ENCODE measurements at regions not wholly inside any gene's neighbourhood (a gene's known extent, or its start where the extent isn't known, plus 50 kb on each side); places are given as distances from the start of the nearest gene placed in this dataset.
"Not testable (repeated sequence)": the region's sequence is repeated elsewhere in the genome, so short reads cannot be mapped to it uniquely, and the experiment has no call there.

DNA sequence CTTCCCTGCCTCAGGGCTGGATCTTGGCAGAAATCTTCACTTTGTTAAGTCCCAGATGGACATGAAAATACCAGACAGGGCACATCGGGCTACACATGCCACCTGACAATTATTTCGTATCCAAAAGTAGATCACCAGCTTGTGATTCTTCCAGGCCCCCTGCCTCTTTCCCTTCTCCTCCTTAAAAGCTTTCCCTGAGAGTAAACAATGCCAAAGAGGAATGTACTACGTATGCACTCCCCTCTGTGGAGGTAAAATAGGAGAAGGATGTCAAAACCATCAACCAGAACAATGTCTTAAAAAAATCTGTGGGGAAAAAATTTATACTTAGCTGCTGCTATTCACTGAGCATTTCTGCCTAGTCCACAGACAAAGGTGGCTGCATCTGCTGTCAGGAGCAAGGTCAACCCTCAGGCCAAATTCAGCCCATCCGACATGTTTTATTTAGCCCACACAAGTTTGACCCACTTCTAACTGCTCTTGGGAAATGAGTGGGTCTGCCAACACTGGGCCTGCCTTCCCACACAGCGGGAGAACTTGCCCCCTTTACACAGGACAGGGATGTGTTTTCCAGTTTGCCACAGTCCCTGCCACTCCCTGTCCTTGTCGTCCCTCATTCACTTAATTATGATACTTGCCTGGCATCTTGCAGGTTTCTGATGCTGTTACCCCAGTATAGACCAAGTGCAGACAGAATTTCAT lies 165.8 kb upstream of the NBPF9 start:
- H2AK5ac ChIP-seq (ENCODE audit: low read depth, low read length); H3K79me1 ChIP-seq (ENCODE audit: low read depth, low read length); H3K18ac ChIP-seq (ENCODE audit: extremely low read depth, low read length); H3K14ac ChIP-seq (ENCODE audit: insufficient read length); H2BK20ac ChIP-seq (ENCODE audit: low read length); H3K9me3 ChIP-seq (ENCODE audit: insufficient read depth in 2 of 2, low read depth in 1 of 2, low read length in 1 of 2); H4K91ac ChIP-seq (replicated peaks; ENCODE audit: insufficient read length, low read length); H4K5ac ChIP-seq (ENCODE audit: insufficient read length, low read depth, low read length); H3K79me2 ChIP-seq (ENCODE audit: control insufficient read depth in 1 of 2, insufficient read depth in 2 of 2, low read length in 2 of 2); H3K23ac ChIP-seq (ENCODE audit: insufficient read length); H2AFZ ChIP-seq (ENCODE audit: low read length); H2BK5ac ChIP-seq (ENCODE audit: low read depth, low read length); H3K4me1 ChIP-seq (replicated peaks in 1 of 4; ENCODE audit: control insufficient read depth in 3 of 4, insufficient read depth in 4 of 4, low read length in 3 of 4); H3K23me2 ChIP-seq (ENCODE audit: low read depth, low read length); POLR2A ChIA-PET (ENCODE audit: partially characterized antibody); H3K4ac ChIP-seq (replicated peaks; ENCODE audit: insufficient read length, low read depth, low read length); H2BK15ac ChIP-seq (ENCODE audit: low read length); H3K9ac ChIP-seq (replicated peaks in 1 of 4; ENCODE audit: extremely low read depth in 1 of 4, low read depth in 3 of 4, low read length in 3 of 4); H3K27me3 ChIP-seq (replicated peaks in 1 of 4; ENCODE audit: control insufficient read depth in 3 of 4, extremely low read depth in 1 of 4, insufficient read depth in 3 of 4, low read length in 3 of 4); H4K8ac ChIP-seq (ENCODE audit: extremely low read depth, insufficient read depth, low read length); H3K4me3 ChIP-seq (ENCODE audit: extremely low read depth in 1 of 4, insufficient read depth in 2 of 4, low read depth in 3 of 4, low read length in 4 of 4); H2BK120ac ChIP-seq (replicated peaks; ENCODE audit: low read depth, low read length); CTCF ChIA-PET (ENCODE audit: partially characterized antibody); H3K4me2 ChIP-seq (ENCODE audit: insufficient read depth in 1 of 2, low read depth in 2 of 2, low read length in 2 of 2); H2BK12ac ChIP-seq (ENCODE audit: low read depth, low read length); H3K27ac ChIP-seq (ENCODE audit: low read depth, low read length); H3K36me3 ChIP-seq (ENCODE audit: control insufficient read depth in 2 of 4, insufficient read depth in 4 of 4, low read length in 3 of 4); H3K56ac ChIP-seq (replicated peaks; ENCODE audit: insufficient read length, low read depth, low read length); H4K20me1 ChIP-seq (replicated peaks in 1 of 2; ENCODE audit: control insufficient read depth in 1 of 2, insufficient read depth in 2 of 2, low read length in 2 of 2); DNase-seq (ENCODE audit: low read depth in 1 of 2, low spot score in 2 of 2); FAIRE-seq: not testable (repeated sequence)
- WGBS, 2 experiments (ENCODE audit: extremely low coverage in 1 of 2, insufficient coverage in 1 of 2, insufficient read length in 1 of 2, insufficient replicate concordance in 2 of 2, low coverage in 1 of 2, low lambda C conversion rate in 2 of 2, missing lambda C conversion rate in 1 of 2) = no CpG with 5 or more reads among the region's 6 CpGs

DNA sequence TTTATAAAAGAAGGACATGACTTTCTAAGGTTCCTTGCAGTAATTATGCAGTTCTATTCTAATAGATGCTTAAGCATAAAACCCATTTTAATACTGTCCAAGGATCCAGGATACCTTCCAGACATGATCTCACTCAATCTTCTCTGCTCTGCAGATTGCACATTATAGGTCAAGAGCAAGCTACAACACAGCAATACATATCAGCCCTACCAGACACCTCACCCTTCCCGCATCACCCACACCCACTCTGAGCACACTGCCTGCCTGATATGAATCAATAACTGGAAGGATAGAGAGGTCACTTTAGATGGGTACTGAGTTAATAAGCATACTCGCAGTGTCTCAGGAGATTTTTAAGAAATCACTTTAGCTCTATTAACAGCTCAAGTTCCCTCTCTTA lies 166.5 kb upstream of the NBPF9 start:
- H2BK120ac ChIP-seq (replicated peaks; ENCODE audit: low read depth, low read length); H2BK5ac ChIP-seq (ENCODE audit: low read depth, low read length); H2BK15ac ChIP-seq (ENCODE audit: low read length); H3K79me2 ChIP-seq (ENCODE audit: control insufficient read depth in 1 of 2, insufficient read depth in 2 of 2, low read length in 2 of 2); H3K4ac ChIP-seq (replicated peaks; ENCODE audit: insufficient read length, low read depth, low read length); H3K23ac ChIP-seq (ENCODE audit: insufficient read length); H3K79me1 ChIP-seq (ENCODE audit: low read depth, low read length); POLR2A ChIA-PET (ENCODE audit: partially characterized antibody); H4K5ac ChIP-seq (ENCODE audit: insufficient read length, low read depth, low read length); H3K4me3 ChIP-seq (ENCODE audit: extremely low read depth in 1 of 4, insufficient read depth in 2 of 4, low read depth in 3 of 4, low read length in 4 of 4); CTCF ChIA-PET (ENCODE audit: partially characterized antibody); DNase-seq (ENCODE audit: low read depth in 1 of 2, low spot score in 2 of 2); H3K36me3 ChIP-seq (ENCODE audit: control insufficient read depth in 2 of 4, insufficient read depth in 4 of 4, low read length in 3 of 4); H3K9me3 ChIP-seq (ENCODE audit: insufficient read depth in 2 of 2, low read depth in 1 of 2, low read length in 1 of 2); H4K91ac ChIP-seq (replicated peaks; ENCODE audit: insufficient read length, low read length); H3K18ac ChIP-seq (ENCODE audit: extremely low read depth, low read length); H4K20me1 ChIP-seq (replicated peaks in 1 of 2; ENCODE audit: control insufficient read depth in 1 of 2, insufficient read depth in 2 of 2, low read length in 2 of 2); H3K27ac ChIP-seq (ENCODE audit: low read depth, low read length); H4K8ac ChIP-seq (ENCODE audit: extremely low read depth, insufficient read depth, low read length); H2AFZ ChIP-seq (ENCODE audit: low read length); H2BK12ac ChIP-seq (ENCODE audit: low read depth, low read length); H3K23me2 ChIP-seq (ENCODE audit: low read depth, low read length); H3K4me1 ChIP-seq (replicated peaks in 1 of 4; ENCODE audit: control insufficient read depth in 3 of 4, insufficient read depth in 4 of 4, low read length in 3 of 4); H2BK20ac ChIP-seq (ENCODE audit: low read length); H3K4me2 ChIP-seq (ENCODE audit: insufficient read depth in 1 of 2, low read depth in 2 of 2, low read length in 2 of 2); H3K9ac ChIP-seq (replicated peaks in 1 of 4; ENCODE audit: extremely low read depth in 1 of 4, low read depth in 3 of 4, low read length in 3 of 4); H3K56ac ChIP-seq (replicated peaks; ENCODE audit: insufficient read length, low read depth, low read length); H3K27me3 ChIP-seq (replicated peaks in 1 of 4; ENCODE audit: control insufficient read depth in 3 of 4, extremely low read depth in 1 of 4, insufficient read depth in 3 of 4, low read length in 3 of 4); FAIRE-seq; H2AK5ac ChIP-seq (ENCODE audit: low read depth, low read length); H3K14ac ChIP-seq (ENCODE audit: insufficient read length): not testable (repeated sequence)
- no CpG with 5 or more reads among the region's 2 CpGs for WGBS, 2 experiments (ENCODE audit: extremely low coverage in 1 of 2, insufficient coverage in 1 of 2, insufficient read length in 1 of 2, insufficient replicate concordance in 2 of 2, low coverage in 1 of 2, low lambda C conversion rate in 2 of 2, missing lambda C conversion rate in 1 of 2)
